HL-60 (cell line): ENCODE measurements at regions not wholly inside any gene's neighbourhood (a gene's known extent, or its start where the extent isn't known, plus 50 kb on each side); places are given as distances from the start of the nearest gene placed in this dataset.

Source experiments
- CTCF ChIP-seq: IDR thresholded peaks from one replicate; pipeline ENCODE4 v1.5.1; 2011; ENCODE audit warnings: low read length, control low read depth, inconsistent platforms; ENCODE audit not compliant: insufficient read depth
- GABPA ChIP-seq: IDR thresholded peaks from 2 replicates; pipeline ENCODE4 v1.6.1; 2012; ENCODE audit warnings: low read depth
- POLR2AphosphoS5 ChIP-seq: IDR thresholded peaks from 2 replicates; pipeline ENCODE4 v1.6.1; 2012; ENCODE audit warnings: low read depth
- REST ChIP-seq: IDR thresholded peaks from 2 replicates; pipeline ENCODE4 v1.6.1; 2012; ENCODE audit warnings: low read depth; ENCODE audit not compliant: insufficient replicate concordance
- SPI1 ChIP-seq: IDR thresholded peaks from 2 replicates; pipeline ENCODE4 v1.6.1; 2012; ENCODE audit warnings: low read depth, mild to moderate bottlenecking, borderline replicate concordance

GRCh38 chr15:31745841-31746240, 284.5 kb upstream of the CHRNA7 start:
- TF ChIP-seq CTCF: no peak
- TF ChIP-seq REST: no peak
- no peak for TF ChIP-seq POLR2AphosphoS5
- TF ChIP-seq GABPA: no peak
- TF ChIP-seq SPI1: no peak
